ENCODE measurements at regions not wholly inside any gene's neighbourhood (a gene's known extent, or its start where the extent isn't known, plus 50 kb on each side); places are given as distances from the start of the nearest gene placed in this dataset.

- TF ChIP-seq CTCF (IDR thresholded peaks at IDR 0.05; ENCODE audit: low read length) (no peak), EZH2 (optimal IDR thresholded peaks at IDR 0.05; ENCODE audit: low read depth, low read length) (no peak), EZH2phosphoT487 (IDR thresholded peaks at IDR 0.05; ENCODE audit: low read length) (no peak)
Measured at GRCh38 chr10:36173364-36173763, 531.3 kb upstream of the FZD8 start.

All from MM.1S (cell line).